Choroid plexus epithelial cell (primary cell): ENCODE measurements at regions not wholly inside any gene's neighbourhood (a gene's known extent, or its start where the extent isn't known, plus 50 kb on each side); places are given as distances from the start of the nearest gene placed in this dataset.
A peak's percentile ranks its signal among the peaks of the same experiment; 100 is the strongest.
"Not testable (repeated sequence)": the region's sequence is repeated elsewhere in the genome, so short reads cannot be mapped to it uniquely, and the experiment has no call there.

Experiments
- DNase-seq: peaks from one replicate; pipeline ENCODE4 v3.0.0-alpha.2; 2010; ENCODE audit warnings: low read depth
- H3K4me3 ChIP-seq: 2 replicates; pipeline ENCODE4 v1.5.1; 2011; ENCODE audit warnings: low read depth, mild to moderate bottlenecking, control low read depth, low read length, moderate library complexity
- TF ChIP-seq, protein P1 (sequence below): conservative IDR thresholded peaks from 2 replicates; pipeline ENCODE4 v1.5.1; 2011; ENCODE audit warnings: low read depth, mild to moderate bottlenecking, control low read depth, inconsistent platforms, low read length, moderate library complexity

- DNase-seq, result peak; percentile 44
- TF ChIP-seq, protein P1, sequence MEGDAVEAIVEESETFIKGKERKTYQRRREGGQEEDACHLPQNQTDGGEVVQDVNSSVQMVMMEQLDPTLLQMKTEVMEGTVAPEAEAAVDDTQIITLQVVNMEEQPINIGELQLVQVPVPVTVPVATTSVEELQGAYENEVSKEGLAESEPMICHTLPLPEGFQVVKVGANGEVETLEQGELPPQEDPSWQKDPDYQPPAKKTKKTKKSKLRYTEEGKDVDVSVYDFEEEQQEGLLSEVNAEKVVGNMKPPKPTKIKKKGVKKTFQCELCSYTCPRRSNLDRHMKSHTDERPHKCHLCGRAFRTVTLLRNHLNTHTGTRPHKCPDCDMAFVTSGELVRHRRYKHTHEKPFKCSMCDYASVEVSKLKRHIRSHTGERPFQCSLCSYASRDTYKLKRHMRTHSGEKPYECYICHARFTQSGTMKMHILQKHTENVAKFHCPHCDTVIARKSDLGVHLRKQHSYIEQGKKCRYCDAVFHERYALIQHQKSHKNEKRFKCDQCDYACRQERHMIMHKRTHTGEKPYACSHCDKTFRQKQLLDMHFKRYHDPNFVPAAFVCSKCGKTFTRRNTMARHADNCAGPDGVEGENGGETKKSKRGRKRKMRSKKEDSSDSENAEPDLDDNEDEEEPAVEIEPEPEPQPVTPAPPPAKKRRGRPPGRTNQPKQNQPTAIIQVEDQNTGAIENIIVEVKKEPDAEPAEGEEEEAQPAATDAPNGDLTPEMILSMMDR, result no peak
- peak overlapping the region; percentile 31 for H3K4me3 ChIP-seq
Observed at GRCh38 chr4:96407738-96408463, 568.0 kb downstream of the PDHA2 start.

GRCh38 chr4:96414853-96415252, 575.0 kb downstream of the PDHA2 start:
- not testable (repeated sequence) for H3K4me3 ChIP-seq, DNase-seq

- no peak overlapping the region for H3K4me3 ChIP-seq
- DNase-seq, result no peak
- TF ChIP-seq, protein P1, result no peak
Observed at GRCh38 chr4:96429657-96430056, 589.8 kb downstream of the PDHA2 start.

GRCh38 chr4:96431094-96431493, 591.2 kb downstream of the PDHA2 start:
- TF ChIP-seq, protein P1, result no peak
- no peak for DNase-seq
- no peak overlapping the region for H3K4me3 ChIP-seq

- no peak for DNase-seq
- H3K4me3 ChIP-seq, result no peak overlapping the region
- TF ChIP-seq, protein P1, result no peak
Observed at GRCh38 chr4:96448315-96448872, 608.5 kb downstream of the PDHA2 start.

DNA sequence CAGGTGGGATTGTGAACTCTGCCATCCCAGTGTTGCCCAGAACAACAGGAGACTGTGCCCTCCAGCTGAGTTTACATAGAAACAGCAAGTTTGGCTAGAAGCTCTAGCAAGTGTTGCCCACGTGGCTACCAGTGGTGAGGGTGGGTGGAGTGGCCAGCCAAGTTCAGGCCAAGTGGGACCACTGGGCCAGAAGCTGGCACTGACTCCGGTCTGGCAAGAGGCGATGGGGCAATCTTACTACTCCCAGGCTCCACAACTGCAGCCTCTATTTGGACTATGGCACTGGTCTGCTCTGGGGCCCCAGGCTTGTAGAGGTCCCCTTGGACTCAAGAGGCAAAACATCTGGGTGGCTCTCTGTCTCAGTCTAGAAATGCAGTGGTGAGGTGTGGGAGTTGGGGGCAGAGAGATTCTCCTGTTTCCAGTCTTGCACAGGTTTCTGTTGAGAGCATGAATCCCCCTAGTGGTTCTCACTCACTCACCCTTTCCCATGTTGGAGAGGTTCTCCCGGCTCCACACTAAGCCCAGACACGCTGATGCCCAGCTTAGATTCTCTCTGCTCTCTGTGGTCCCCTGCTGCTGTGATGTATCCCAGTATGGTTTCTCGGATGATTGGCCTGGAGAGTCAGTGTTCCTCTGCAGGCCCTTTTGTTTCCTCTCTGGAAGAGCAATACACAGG, 615.3 kb downstream of the PDHA2 start:
- no peak for DNase-seq
- H3K4me3 ChIP-seq, result no peak overlapping the region
- TF ChIP-seq, protein P1, result no peak

DNA sequence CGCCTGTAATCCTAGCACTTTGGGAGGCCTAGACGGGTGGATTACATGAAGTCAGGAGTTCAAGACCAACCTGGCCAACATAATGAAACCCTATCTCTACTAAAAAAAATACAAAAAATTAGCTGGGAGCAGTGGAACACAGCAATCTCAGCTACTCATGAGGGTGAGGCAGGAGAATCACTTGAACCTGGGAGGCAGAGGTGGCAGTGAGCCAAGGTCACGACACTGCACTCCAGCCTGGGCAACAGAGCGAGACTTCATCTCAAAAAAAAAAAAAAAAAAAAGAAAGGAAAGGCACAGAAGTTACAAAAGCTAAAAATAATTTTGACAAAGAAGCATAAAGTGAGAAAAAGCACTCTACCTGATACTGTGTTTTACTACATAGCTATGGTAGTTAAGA, 618.1 kb downstream of the PDHA2 start:
- not testable (repeated sequence) for DNase-seq, H3K4me3 ChIP-seq

DNA sequence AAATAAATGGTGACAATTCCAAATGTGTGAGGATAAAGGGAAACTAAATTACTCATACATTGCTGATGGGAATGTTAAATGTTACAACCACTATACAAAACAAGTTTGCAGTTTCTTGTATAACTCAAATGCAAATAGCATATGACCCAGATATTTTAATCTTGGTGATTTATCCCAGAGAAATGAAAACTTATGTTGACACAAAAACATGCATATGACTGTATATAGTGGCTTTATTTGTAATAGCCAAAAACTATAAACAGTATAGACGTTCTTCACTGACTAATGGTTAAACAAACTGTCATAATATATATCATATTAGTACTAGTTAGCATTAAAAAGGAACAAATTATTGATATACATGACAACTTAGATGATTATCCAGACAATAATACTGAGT, 619.2 kb downstream of the PDHA2 start:
- no peak overlapping the region for H3K4me3 ChIP-seq
- DNase-seq, result no peak
- TF ChIP-seq, protein P1, result no peak
